Ovary (tissue), 3 donors: ENCODE measurements at regions not wholly inside any gene's neighbourhood (a gene's known extent, or its start where the extent isn't known, plus 50 kb on each side); places are given as distances from the start of the nearest gene placed in this dataset.

Source experiments
- POLR2A ChIP-seq: fragments of 450-650 bp; IDR thresholded peaks from one replicate; pipeline ENCODE4 v1.6.1; 2017; ENCODE audit warnings: antibody characterized with exemption, mild to moderate bottlenecking, moderate library complexity
- TF ChIP-seq, protein P1 (sequence below), 3 donors: fragments of 450-650 bp in 2 of 3; fragments of 200-600 bp in 1 of 3; IDR thresholded peaks; one replicate each; pipeline versions ENCODE4 v1.5.1 to v1.8.0; 2016 to 2022; ENCODE audit warnings: antibody characterized with exemption in 3 of 3, mild to moderate bottlenecking in 1 of 3
- donor health status: DM: no; HTN: no; CAD: no.

DNA sequence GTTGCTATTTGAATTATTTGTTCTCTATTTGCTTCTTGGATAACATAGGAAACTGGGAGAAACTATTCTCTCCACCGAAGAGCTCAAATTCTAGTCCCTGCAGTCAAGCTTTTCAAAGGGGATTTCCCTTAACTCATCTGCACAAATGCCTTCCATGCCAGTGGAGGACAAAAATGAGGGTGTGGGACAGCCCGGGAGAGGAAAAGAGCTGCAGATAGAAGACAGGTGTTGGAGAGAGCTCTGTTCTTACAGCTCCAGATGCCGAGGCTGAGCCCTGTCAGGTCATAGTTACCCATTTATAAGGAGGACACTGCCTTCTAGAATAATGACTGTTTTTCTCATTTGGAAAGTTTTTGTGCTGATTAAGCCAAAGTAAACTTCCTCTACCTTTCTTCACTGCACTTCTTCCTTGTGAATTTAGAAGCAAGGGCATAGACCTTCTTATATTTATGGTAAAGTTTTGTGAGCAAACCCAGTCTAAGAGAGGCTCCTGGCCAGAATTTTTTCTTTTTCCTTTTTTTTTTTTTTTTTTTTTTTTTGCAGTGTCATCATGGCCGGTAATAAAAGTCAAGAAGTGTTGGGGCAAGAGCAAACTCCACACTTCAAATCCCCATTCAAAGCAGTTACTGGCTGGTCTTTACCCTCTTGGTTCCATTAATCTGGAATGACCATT is 177.2 kb downstream of the ABCC12 start:
- TF ChIP-seq POLR2A: no peak
- TF ChIP-seq, protein P1, sequence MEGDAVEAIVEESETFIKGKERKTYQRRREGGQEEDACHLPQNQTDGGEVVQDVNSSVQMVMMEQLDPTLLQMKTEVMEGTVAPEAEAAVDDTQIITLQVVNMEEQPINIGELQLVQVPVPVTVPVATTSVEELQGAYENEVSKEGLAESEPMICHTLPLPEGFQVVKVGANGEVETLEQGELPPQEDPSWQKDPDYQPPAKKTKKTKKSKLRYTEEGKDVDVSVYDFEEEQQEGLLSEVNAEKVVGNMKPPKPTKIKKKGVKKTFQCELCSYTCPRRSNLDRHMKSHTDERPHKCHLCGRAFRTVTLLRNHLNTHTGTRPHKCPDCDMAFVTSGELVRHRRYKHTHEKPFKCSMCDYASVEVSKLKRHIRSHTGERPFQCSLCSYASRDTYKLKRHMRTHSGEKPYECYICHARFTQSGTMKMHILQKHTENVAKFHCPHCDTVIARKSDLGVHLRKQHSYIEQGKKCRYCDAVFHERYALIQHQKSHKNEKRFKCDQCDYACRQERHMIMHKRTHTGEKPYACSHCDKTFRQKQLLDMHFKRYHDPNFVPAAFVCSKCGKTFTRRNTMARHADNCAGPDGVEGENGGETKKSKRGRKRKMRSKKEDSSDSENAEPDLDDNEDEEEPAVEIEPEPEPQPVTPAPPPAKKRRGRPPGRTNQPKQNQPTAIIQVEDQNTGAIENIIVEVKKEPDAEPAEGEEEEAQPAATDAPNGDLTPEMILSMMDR (IDR thresholded peaks at IDR 0.05): no peak
